Gastrocnemius medialis (tissue), 4 donors: ENCODE measurements at regions not wholly inside any gene's neighbourhood (a gene's known extent, or its start where the extent isn't known, plus 50 kb on each side); places are given as distances from the start of the nearest gene placed in this dataset.

Experiments
- POLR2A ChIP-seq, 2 donors: fragments of 450-650 bp; IDR thresholded peaks; one replicate each; pipeline ENCODE4 v1.6.1; 2017; ENCODE audit warnings: antibody characterized with exemption in 2 of 2, mild to moderate bottlenecking in 2 of 2, moderate library complexity in 2 of 2
- TF ChIP-seq, protein P1 (sequence below), 5 experiments: fragments of 450-650 bp in 3 of 5; fragments of 200-600 bp in 2 of 5; sonication (generic) in 2 of 5; IDR thresholded peaks in 4 of 5; conservative IDR thresholded peaks in 1 of 5; 1 replicate in 4 of 5; 2 replicates in 1 of 5; pipeline ENCODE4 v1.5.1; 2016 to 2019; ENCODE audit warnings: antibody characterized with exemption in 5 of 5, mild to moderate bottlenecking in 3 of 5, moderate library complexity in 3 of 5

DNA sequence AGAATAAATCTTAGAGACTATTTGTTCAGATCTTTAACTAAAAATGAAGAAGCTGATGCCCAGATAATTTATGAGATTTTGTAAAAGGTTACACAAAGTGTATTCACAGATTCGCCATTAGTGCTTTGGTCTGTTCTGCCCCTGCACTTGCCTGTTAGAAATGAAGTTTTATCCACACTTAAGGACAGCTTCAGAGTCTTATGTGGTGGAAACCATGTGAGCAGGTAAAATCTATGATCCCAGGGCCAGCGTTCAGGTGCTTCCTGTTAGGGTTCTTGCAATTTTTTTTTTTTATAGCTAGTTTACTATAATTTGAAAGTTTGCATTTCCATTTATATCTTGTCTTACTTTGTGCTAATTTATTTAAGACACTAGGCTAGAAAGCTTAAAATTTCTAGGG is 561.6 kb downstream of the PRR16 start:
- TF ChIP-seq, protein P1, sequence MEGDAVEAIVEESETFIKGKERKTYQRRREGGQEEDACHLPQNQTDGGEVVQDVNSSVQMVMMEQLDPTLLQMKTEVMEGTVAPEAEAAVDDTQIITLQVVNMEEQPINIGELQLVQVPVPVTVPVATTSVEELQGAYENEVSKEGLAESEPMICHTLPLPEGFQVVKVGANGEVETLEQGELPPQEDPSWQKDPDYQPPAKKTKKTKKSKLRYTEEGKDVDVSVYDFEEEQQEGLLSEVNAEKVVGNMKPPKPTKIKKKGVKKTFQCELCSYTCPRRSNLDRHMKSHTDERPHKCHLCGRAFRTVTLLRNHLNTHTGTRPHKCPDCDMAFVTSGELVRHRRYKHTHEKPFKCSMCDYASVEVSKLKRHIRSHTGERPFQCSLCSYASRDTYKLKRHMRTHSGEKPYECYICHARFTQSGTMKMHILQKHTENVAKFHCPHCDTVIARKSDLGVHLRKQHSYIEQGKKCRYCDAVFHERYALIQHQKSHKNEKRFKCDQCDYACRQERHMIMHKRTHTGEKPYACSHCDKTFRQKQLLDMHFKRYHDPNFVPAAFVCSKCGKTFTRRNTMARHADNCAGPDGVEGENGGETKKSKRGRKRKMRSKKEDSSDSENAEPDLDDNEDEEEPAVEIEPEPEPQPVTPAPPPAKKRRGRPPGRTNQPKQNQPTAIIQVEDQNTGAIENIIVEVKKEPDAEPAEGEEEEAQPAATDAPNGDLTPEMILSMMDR (IDR thresholded peaks at IDR 0.05 in 4 of 5, conservative IDR thresholded peaks at IDR 0.05 in 1 of 5) = no peak
- TF ChIP-seq POLR2A (IDR thresholded peaks at IDR 0.05) = no peak
